Lower lobe of right lung (tissue), 2 donors: ENCODE measurements at regions not wholly inside any gene's neighbourhood (a gene's known extent, or its start where the extent isn't known, plus 50 kb on each side); places are given as distances from the start of the nearest gene placed in this dataset.

Experiments
- ATAC-seq, 2 donors: fragments of 200-7000 bp; cut with Tn5 transposase; one replicate each; pipeline ENCODE4 v1.9.1; 2020 to 2022; ENCODE audit warnings: mild to moderate bottlenecking in 2 of 2, moderate library complexity in 2 of 2
- DNase-seq: peaks from one replicate; pipeline ENCODE4 v3.0.0-alpha.2; 2020
- H3K27ac ChIP-seq: fragments of 200-600 bp; one replicate; pipeline ENCODE4 v1.8.0; 2022
- H3K27me3 ChIP-seq: fragments of 200-600 bp; one replicate; pipeline ENCODE4 v1.8.0; 2022; ENCODE audit warnings: low read depth
- H3K36me3 ChIP-seq: fragments of 200-600 bp; one replicate; pipeline ENCODE4 v1.8.0; 2022; ENCODE audit warnings: mild to moderate bottlenecking
- H3K4me1 ChIP-seq: fragments of 200-600 bp; one replicate; pipeline ENCODE4 v1.8.0; 2022
- H3K4me3 ChIP-seq: fragments of 200-600 bp; one replicate; pipeline ENCODE4 v1.8.0; 2022; ENCODE audit warnings: mild to moderate bottlenecking
- H3K9me3 ChIP-seq: fragments of 200-600 bp; one replicate; pipeline ENCODE4 v1.8.0; 2022
- intact Hi-C: fragments of 100-400 bp; cut with DNase I; formaldehyde crosslinking; loops from one replicate; pipeline ENCODE4 v1.11.0; 2022
- TF ChIP-seq, protein P1 (sequence below): fragments of 200-600 bp; IDR thresholded peaks from one replicate; pipeline ENCODE4 v1.8.0; 2022; ENCODE audit warnings: antibody characterized with exemption, mild to moderate bottlenecking
- donor health status: DM: no; HTN: yes; CAD: no; lungs with severe emphysema.

DNA sequence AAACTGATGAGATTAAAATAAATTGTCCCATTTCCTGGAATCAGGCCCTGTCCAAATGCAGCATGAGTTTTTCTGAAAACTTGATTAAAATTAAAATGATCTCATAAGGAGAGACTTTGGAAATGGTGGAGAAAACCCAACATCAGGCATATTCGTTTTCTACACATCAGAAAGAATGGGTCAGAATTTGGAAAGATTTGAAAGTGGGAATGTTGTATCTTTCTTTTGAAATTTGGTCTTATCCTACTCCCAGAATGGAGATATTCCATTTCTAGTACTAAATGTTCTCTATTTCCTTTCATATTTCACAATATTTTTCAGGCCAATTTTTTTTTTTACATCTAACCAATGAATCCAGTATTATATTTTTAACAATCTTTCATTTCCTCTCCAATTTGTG is 223.9 kb upstream of the RXFP2 start:
- H3K4me1 ChIP-seq: no peaks in the 10 kb centered on the region
- no peak overlapping the region for H3K4me3 ChIP-seq
- TF ChIP-seq, protein P1, sequence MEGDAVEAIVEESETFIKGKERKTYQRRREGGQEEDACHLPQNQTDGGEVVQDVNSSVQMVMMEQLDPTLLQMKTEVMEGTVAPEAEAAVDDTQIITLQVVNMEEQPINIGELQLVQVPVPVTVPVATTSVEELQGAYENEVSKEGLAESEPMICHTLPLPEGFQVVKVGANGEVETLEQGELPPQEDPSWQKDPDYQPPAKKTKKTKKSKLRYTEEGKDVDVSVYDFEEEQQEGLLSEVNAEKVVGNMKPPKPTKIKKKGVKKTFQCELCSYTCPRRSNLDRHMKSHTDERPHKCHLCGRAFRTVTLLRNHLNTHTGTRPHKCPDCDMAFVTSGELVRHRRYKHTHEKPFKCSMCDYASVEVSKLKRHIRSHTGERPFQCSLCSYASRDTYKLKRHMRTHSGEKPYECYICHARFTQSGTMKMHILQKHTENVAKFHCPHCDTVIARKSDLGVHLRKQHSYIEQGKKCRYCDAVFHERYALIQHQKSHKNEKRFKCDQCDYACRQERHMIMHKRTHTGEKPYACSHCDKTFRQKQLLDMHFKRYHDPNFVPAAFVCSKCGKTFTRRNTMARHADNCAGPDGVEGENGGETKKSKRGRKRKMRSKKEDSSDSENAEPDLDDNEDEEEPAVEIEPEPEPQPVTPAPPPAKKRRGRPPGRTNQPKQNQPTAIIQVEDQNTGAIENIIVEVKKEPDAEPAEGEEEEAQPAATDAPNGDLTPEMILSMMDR: no peak
- no peak overlapping the region for H3K27ac ChIP-seq
- ATAC-seq (no peak), DNase-seq (no peak)
- no peaks in the 10 kb centered on the region for H3K27me3 ChIP-seq
- H3K9me3 ChIP-seq: no peaks in the 10 kb centered on the region
- H3K36me3 ChIP-seq: no peaks in the 10 kb centered on the region
- intact Hi-C loops: no loop called here

DNA sequence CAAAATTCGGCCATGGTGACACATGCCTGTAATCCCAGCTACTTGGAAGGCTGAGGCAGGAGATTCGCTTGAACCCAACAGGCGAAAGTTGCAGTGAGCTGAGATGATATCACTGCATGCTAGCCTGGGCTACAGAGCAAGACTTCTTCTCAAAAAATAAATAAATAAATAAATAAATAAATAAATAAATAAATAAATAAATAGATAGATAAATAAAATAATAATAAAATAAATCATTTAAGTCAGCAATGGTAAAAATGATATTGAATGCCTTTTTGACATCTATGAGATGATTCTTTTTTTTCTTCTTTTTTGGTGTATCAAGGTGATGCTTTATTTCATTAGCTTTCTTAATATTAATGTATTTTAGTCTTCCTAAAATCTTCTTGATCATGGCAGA is 221.7 kb upstream of the RXFP2 start:
- no peak for ATAC-seq

DNA sequence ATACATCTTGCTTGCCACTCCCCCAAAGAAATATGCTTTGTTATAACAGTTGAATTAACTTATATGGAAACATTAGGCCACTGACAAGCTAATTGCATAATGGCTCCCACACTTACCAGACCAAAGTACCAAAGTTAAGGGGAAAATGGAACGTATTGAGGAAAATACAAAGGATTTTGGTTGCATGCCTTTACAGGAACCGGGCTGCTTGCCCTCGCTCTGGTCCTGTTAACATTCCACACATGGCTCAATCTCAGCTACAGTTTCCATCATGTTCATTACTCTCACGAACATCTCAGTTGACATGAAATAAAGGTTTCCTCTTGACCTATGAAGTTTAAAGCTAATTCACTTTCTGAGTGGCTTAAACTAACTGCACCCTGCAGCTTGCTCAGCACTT is 220.7 kb upstream of the RXFP2 start:
- TF ChIP-seq, protein P1: no peak
- H3K27ac ChIP-seq: no peak overlapping the region
- H3K4me1 ChIP-seq: no peaks in the 10 kb centered on the region
- H3K27me3 ChIP-seq: no peaks in the 10 kb centered on the region
- intact Hi-C loops: no loop called here
- H3K9me3 ChIP-seq: no peaks in the 10 kb centered on the region
- no peak for ATAC-seq
- DNase-seq: no peak
- no peaks in the 10 kb centered on the region for H3K36me3 ChIP-seq
- no peak overlapping the region for H3K4me3 ChIP-seq

More for the DNA sequence above, 221.7 kb upstream of the RXFP2 start:
- Histone ChIP-seq H3K27me3 (no peaks in the 10 kb centered on the region), H3K36me3 (no peaks in the 10 kb centered on the region), H3K4me3 (no peak overlapping the region), H3K9me3 (no peaks in the 10 kb centered on the region), H3K27ac (no peak overlapping the region), H3K4me1 (no peaks in the 10 kb centered on the region)
- intact Hi-C loops: no loop called here
- TF ChIP-seq, protein P1: no peak
- DNase-seq: no peak

DNA sequence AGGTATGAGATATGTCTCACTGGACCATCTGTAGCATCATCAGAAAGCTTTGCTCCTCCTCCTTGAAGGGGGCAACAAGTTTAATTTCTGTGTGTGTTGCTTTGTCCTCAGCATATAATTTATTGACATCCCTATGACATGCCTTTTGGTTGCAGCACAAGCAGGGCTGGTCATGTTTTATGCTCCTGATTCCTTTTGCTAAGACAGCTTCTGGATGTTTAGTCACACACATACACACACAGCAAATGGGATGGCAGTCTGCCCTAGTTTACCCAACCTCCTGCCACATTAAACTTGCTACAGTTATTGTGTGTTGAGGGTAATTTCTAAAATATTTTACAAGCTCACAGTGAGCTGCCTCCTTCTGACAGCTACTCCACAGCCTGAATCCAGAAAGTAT is 217.9 kb upstream of the RXFP2 start:
- Histone ChIP-seq H3K36me3 (no peaks in the 10 kb centered on the region), H3K27ac (no peak overlapping the region), H3K9me3 (no peaks in the 10 kb centered on the region), H3K27me3 (no peaks in the 10 kb centered on the region), H3K4me1 (no peaks in the 10 kb centered on the region), H3K4me3 (no peak overlapping the region)
- intact Hi-C loops: no loop called here
- DNase-seq: no peak
- ATAC-seq: no peak
- TF ChIP-seq, protein P1: no peak

DNA sequence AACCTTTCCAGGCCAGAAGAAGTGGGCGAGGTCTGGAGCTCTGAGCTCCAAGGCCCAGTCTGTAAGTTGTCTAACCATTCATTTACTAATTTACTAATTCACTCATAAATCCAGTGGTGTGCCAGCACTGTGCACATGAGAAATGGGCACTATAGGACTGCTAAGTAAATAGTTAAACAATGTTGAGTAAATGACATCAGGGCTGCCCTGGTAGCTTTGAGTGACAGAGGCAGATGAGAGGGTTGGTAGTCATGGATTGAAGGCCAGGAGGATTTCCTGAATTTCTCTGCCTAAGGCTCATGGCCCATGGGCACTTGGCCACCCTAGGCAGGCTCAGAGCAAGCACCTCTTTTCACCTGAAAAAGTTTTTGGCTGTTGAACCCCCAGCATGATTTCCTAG is 216.9 kb upstream of the RXFP2 start:
- intact Hi-C loops: no loop called here
- Histone ChIP-seq H3K4me3 (no peak overlapping the region), H3K27me3 (no peaks in the 10 kb centered on the region), H3K36me3 (no peaks in the 10 kb centered on the region), H3K4me1 (no peaks in the 10 kb centered on the region), H3K9me3 (no peaks in the 10 kb centered on the region), H3K27ac (no peak overlapping the region)
- DNase-seq: no peak
- TF ChIP-seq, protein P1: no peak
- ATAC-seq: no peak

DNA sequence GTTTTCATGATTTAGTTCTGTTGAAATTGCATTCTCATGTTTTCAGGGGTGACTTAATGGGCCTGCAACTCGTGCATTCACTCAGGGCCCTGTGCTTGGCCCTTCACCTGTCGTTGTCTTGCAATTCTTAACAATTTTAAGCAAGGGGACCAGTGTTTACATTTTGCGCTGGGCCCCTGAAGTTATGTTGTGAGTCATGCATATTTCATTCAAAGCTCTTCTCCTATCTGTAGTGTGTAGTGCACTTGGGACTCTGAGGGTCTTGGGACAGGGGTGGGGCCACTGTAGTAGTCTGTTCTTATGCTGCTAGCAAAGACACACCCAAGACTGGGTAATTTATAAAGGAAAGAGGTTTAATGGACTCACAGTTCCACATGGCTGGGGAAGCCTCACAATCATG is 211.2 kb upstream of the RXFP2 start:
- TF ChIP-seq, protein P1: no peak
- H3K9me3 ChIP-seq: no peaks in the 10 kb centered on the region
- H3K4me3 ChIP-seq: no peak overlapping the region
- H3K36me3 ChIP-seq: no peaks in the 10 kb centered on the region
- DNase-seq (no peak), ATAC-seq (no peak)
- intact Hi-C loops: no loop called here
- H3K27ac ChIP-seq: no peak overlapping the region
- H3K4me1 ChIP-seq: no peaks in the 10 kb centered on the region
- no peaks in the 10 kb centered on the region for H3K27me3 ChIP-seq
